ENCODE measurements at regions not wholly inside any gene's neighbourhood (a gene's known extent, or its start where the extent isn't known, plus 50 kb on each side); places are given as distances from the start of the nearest gene placed in this dataset.

DNA sequence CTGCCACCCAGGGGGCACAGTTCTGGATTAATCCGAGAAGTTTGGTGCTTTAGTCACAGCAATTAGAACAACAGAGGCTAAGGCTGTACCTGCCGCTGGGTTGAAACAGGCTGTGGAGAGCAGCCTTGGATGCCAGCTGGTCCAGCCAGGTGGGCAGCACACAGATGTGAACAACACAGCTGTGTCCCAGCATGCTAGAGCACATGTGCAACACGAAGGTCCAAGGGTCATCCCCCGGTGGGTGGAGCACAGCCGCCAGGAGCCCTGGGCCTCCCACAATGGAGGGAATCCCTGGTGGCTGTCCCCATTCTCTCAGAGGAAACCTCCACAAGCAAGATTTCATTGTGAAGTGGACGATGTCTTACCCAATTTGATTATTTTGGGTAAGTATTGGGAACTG lies 99.2 kb upstream of the SYNDIG1 start:
- TF ChIP-seq, protein P1, sequence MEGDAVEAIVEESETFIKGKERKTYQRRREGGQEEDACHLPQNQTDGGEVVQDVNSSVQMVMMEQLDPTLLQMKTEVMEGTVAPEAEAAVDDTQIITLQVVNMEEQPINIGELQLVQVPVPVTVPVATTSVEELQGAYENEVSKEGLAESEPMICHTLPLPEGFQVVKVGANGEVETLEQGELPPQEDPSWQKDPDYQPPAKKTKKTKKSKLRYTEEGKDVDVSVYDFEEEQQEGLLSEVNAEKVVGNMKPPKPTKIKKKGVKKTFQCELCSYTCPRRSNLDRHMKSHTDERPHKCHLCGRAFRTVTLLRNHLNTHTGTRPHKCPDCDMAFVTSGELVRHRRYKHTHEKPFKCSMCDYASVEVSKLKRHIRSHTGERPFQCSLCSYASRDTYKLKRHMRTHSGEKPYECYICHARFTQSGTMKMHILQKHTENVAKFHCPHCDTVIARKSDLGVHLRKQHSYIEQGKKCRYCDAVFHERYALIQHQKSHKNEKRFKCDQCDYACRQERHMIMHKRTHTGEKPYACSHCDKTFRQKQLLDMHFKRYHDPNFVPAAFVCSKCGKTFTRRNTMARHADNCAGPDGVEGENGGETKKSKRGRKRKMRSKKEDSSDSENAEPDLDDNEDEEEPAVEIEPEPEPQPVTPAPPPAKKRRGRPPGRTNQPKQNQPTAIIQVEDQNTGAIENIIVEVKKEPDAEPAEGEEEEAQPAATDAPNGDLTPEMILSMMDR (IDR thresholded peaks at IDR 0.05; ENCODE audit: low read depth, low read length) = no peak
- DNase-seq (ENCODE audit: low read depth, low spot score) = no peak
- H3K4me3 ChIP-seq (ENCODE audit: low read depth, low read length) = no peak overlapping the region
- in situ Hi-C loops (cut with HindIII; ENCODE audit: low sequenced_read_pairs) = no loop called here

DNA sequence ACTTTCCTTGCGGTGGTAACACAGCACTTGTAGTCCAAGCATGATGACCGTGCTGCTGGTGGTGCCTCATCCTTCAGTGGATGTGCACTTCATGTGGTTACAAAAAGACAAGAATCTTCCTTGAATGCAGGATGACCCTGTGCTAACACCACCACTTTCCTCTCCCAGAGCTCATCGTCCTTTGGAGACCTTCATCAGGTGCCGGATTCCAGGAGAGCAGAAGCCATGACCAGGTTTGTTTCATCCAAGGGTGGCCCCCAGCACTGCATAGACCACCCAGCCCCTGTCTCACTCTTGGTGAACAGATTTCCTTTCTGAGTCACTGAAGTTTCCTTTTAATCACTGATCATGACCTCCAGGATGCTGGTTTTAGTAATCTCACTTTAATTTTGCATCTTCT lies 101.2 kb upstream of the SYNDIG1 start:
- TF ChIP-seq, protein P1 (IDR thresholded peaks at IDR 0.05; ENCODE audit: low read depth, low read length) = no peak
- in situ Hi-C loops (cut with HindIII; ENCODE audit: low sequenced_read_pairs) = no loop called here

DNA sequence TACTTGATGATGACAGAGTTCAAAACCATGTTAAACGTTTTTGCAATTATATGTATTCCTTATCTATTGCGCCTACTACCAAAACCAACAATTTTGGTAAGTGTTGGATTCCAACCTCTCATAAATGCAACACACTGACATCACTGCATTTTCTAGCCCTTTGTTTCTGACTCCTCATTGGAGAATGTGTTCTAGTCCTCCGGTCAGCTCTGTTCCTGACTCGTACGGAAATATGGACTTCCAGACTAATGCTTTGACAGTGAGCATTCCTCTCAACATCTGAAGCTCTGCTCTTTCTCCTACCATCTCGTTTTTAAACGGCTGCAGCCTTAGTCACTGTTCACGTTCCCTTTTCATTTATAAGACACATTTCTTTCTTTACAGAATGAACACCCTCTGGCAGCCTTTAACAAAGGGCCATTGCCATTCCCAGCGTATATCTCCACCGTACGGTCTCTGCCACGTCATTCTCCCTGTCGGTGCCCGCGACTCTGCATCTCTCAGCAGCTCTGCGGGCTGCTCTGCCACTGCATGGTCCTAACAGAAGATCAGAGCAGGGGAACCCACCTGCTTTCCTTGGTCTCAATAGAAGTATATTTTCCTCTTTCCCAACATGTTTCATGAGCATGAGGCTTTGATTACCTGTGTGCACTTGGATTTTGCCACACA lies 103.0 kb upstream of the SYNDIG1 start:
- DNase-seq (ENCODE audit: low read depth, low spot score) = no peak
- no peak overlapping the region for H3K4me3 ChIP-seq (ENCODE audit: low read depth, low read length)
- TF ChIP-seq, protein P1 (IDR thresholded peaks at IDR 0.05; ENCODE audit: low read depth, low read length) = no peak
- in situ Hi-C loops (cut with HindIII; ENCODE audit: low sequenced_read_pairs) = no loop called here

More for the DNA sequence above, 101.2 kb upstream of the SYNDIG1 start:
- no peak for DNase-seq (ENCODE audit: low read depth, low spot score)
- H3K4me3 ChIP-seq (ENCODE audit: low read depth, low read length) = no peak overlapping the region

DNA sequence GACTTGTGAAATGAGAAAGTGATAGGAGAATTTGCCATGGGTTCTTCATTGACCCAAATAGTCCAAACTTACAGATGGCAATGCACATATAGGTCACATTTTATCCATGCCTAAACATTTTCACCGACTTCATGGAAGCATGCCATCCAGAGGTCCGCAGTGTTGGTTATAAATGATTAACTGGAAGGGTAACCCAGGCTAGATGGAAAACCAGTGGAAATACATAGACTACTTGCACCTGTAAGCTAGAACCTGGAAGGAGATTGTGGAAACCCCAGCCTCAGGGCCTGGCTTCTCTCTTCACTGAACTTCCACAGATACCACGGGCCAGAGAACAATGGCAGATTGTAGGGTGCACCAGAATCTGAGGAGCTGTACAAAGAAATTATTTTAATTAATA lies 103.8 kb upstream of the SYNDIG1 start:
- no peak for DNase-seq (ENCODE audit: low read depth, low spot score)
- TF ChIP-seq, protein P1 (IDR thresholded peaks at IDR 0.05; ENCODE audit: low read depth, low read length) = no peak
- no peak overlapping the region for H3K4me3 ChIP-seq (ENCODE audit: low read depth, low read length)
- in situ Hi-C loops (cut with HindIII; ENCODE audit: low sequenced_read_pairs) = no loop called here

DNA sequence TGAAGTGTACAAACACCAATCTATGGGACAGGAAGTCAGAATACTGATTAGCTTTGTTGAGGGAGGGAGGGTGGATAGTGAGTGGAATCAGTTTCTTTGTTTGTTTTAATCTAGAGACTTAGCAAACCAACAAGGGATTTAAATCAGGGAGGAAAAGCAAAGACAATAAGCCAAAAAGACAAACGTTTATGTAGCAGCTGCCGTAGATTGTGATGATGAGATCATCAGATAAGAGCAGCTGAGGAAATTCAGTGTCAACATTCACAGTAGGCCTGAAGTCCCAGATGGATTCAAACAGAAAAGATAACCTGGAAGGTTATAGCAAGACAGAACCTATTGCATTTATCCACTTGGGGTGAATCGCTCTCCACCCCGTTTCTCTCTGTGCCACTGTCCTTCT lies 104.9 kb upstream of the SYNDIG1 start:
- DNase-seq (ENCODE audit: low read depth, low spot score) = no peak
- in situ Hi-C loops (cut with HindIII; ENCODE audit: low sequenced_read_pairs) = no loop called here
- H3K4me3 ChIP-seq (ENCODE audit: low read depth, low read length) = no peak overlapping the region
- TF ChIP-seq, protein P1 (IDR thresholded peaks at IDR 0.05; ENCODE audit: low read depth, low read length) = no peak

DNA sequence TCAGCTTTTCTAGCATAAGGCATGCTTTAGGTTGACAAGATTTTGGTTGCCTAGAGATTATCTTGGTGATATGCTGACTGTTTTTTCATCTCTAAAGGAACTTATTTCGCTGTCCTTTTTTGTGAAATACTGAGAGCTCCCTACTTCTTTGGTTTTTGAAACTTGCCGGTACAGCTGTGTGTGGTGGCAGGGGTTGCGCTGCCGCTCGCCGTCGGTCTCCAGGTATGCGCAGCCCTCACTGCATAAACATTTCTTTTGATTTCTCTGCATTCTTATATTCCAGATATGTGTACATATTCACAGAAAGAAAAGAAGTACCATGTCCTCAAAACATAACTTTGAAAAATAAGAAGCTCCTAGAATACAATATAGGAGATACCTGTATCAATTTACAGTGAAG lies 106.4 kb upstream of the SYNDIG1 start:
- TF ChIP-seq, protein P1 (IDR thresholded peaks at IDR 0.05; ENCODE audit: low read depth, low read length) = no peak
- no peak overlapping the region for H3K4me3 ChIP-seq (ENCODE audit: low read depth, low read length)
- DNase-seq (ENCODE audit: low read depth, low spot score) = no peak
- in situ Hi-C loops (cut with HindIII; ENCODE audit: low sequenced_read_pairs) = no loop called here
